ENCODE measurements at regions not wholly inside any gene's neighbourhood (a gene's known extent, or its start where the extent isn't known, plus 50 kb on each side); places are given as distances from the start of the nearest gene placed in this dataset.

DNA sequence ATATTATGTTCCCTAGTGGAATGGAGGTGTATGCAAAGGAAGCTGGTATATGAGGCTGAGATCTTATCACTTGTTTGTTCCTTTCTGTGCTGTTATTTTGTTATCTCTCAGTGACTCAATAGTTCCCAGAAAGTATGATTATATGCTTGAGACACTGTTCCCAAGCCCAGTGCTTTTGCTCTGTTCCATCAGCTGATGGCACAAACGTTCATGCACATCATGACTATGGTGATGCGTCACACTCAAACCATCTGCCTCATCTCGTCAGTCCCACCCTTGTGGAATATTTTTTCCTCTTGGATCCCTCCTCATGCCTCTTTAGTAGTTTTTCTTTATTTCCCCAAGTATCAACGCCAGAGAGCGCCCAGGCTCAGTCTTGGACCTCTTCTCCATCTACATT is 786.9 kb downstream of the AACS start:
- Histone ChIP-seq H3K79me1 (ENCODE audit: low read depth, low read length) (no peaks in the 10 kb centered on the region), H4K91ac (ENCODE audit: low read depth, low read length, poor library complexity) (no peak overlapping the region), H3K18ac (ENCODE audit: low read length) (no peak overlapping the region), H3K27me3 (ENCODE audit: control insufficient read depth in 3 of 3, insufficient read depth in 3 of 3, low read depth in 1 of 3, low read length in 3 of 3) (peaks cover 0 to 2% (median 0%) of the 10 kb centered on the region in 3 experiments), H2BK15ac (ENCODE audit: low read length) (no peak overlapping the region), H4K8ac (ENCODE audit: low read depth, low read length) (no peak overlapping the region), H3K4me1 (ENCODE audit: control insufficient read depth in 2 of 2, insufficient read depth in 1 of 2, low read depth in 1 of 2, low read length in 2 of 2) (no peaks in the 10 kb centered on the region), H3K4me2 (ENCODE audit: insufficient read depth, low read length, poor library complexity, severe bottlenecking) (no peak overlapping the region), H3K9me3 (replicated peaks in 1 of 2; ENCODE audit: control insufficient read depth in 2 of 2, insufficient read depth in 1 of 2, low read depth in 1 of 2, low read length in 2 of 2) (no peaks in the 10 kb centered on the region), H2BK5ac (ENCODE audit: low read length) (no peak overlapping the region), H2BK12ac (ENCODE audit: low read length) (no peak overlapping the region), H2AFZ (ENCODE audit: low read length) (no peak overlapping the region), H3K36me3 (replicated peaks in 1 of 2; ENCODE audit: control insufficient read depth in 2 of 2, insufficient read depth in 2 of 2, low read length in 2 of 2) (no peaks in the 10 kb centered on the region), H2AK5ac (ENCODE audit: low read depth, low read length) (no peak overlapping the region), H3K9ac (ENCODE audit: low read depth, low read length, poor library complexity) (no peak overlapping the region), H3K14ac (ENCODE audit: low read length) (no peak overlapping the region), H2BK120ac (ENCODE audit: low read depth, low read length) (no peak overlapping the region), H3K23ac (ENCODE audit: low read depth, low read length, poor library complexity) (no peak overlapping the region), H3K4me3 (ENCODE audit: low read length in 2 of 2) (no peak overlapping the region), H3K4ac (ENCODE audit: low read length) (no peak overlapping the region), H3K27ac (replicated peaks; ENCODE audit: low read length) (no peak overlapping the region)
- WGBS, 2 donors (ENCODE audit: extremely low coverage in 2 of 2, insufficient read length in 2 of 2, insufficient replicate concordance in 1 of 2): no CpG with 5 or more reads among the region's 5 CpGs
- no peak for DNase-seq (ENCODE audit: low spot score)

DNA sequence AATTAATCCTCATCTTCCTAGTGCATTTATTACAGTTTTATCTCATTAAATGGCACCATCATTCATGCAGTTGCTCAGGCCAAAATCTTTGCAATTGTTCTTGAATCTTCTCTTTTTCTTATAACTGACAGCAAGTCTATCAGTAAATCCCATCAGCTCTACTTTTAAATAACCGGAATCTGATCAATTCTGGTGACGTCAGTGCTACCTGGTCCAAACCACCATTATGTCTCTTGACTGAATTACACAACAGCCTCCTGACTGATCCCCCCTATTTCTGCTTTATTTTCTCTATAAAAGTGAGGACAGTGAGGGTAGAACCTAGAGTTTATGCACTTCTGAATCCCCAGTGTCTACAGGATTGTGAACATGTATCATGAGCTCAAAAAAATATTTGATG is 787.4 kb downstream of the AACS start:
- Histone ChIP-seq H2BK120ac (ENCODE audit: low read depth, low read length) (no peak overlapping the region), H3K4me1 (ENCODE audit: control insufficient read depth in 2 of 2, insufficient read depth in 1 of 2, low read depth in 1 of 2, low read length in 2 of 2) (no peaks in the 10 kb centered on the region), H3K14ac (ENCODE audit: low read length) (no peak overlapping the region), H3K4ac (ENCODE audit: low read length) (no peak overlapping the region), H3K18ac (ENCODE audit: low read length) (no peak overlapping the region), H3K4me2 (ENCODE audit: insufficient read depth, low read length, poor library complexity, severe bottlenecking) (no peak overlapping the region), H2AK5ac (ENCODE audit: low read depth, low read length) (no peak overlapping the region), H3K27ac (replicated peaks; ENCODE audit: low read length) (no peak overlapping the region), H3K4me3 (ENCODE audit: low read length in 2 of 2) (no peak overlapping the region), H3K79me1 (ENCODE audit: low read depth, low read length) (no peaks in the 10 kb centered on the region), H3K23ac (ENCODE audit: low read depth, low read length, poor library complexity) (no peak overlapping the region), H3K27me3 (ENCODE audit: control insufficient read depth in 3 of 3, insufficient read depth in 3 of 3, low read depth in 1 of 3, low read length in 3 of 3) (peaks cover 0 to 2% (median 0%) of the 10 kb centered on the region in 3 experiments), H2BK12ac (ENCODE audit: low read length) (no peak overlapping the region), H4K91ac (ENCODE audit: low read depth, low read length, poor library complexity) (no peak overlapping the region), H3K9ac (ENCODE audit: low read depth, low read length, poor library complexity) (no peak overlapping the region), H2BK5ac (ENCODE audit: low read length) (no peak overlapping the region), H4K8ac (ENCODE audit: low read depth, low read length) (no peak overlapping the region), H2BK15ac (ENCODE audit: low read length) (no peak overlapping the region), H2AFZ (ENCODE audit: low read length) (no peak overlapping the region), H3K9me3 (replicated peaks in 1 of 2; ENCODE audit: control insufficient read depth in 2 of 2, insufficient read depth in 1 of 2, low read depth in 1 of 2, low read length in 2 of 2) (no peaks in the 10 kb centered on the region), H3K36me3 (replicated peaks in 1 of 2; ENCODE audit: control insufficient read depth in 2 of 2, insufficient read depth in 2 of 2, low read length in 2 of 2) (no peaks in the 10 kb centered on the region)
- no CpG with 5 or more reads among the region's 2 CpGs for whole genome bisulfite sequencing, 2 donors (ENCODE audit: extremely low coverage in 2 of 2, insufficient read length in 2 of 2, insufficient replicate concordance in 1 of 2)
- DNase-seq (ENCODE audit: low spot score): no peak

DNA sequence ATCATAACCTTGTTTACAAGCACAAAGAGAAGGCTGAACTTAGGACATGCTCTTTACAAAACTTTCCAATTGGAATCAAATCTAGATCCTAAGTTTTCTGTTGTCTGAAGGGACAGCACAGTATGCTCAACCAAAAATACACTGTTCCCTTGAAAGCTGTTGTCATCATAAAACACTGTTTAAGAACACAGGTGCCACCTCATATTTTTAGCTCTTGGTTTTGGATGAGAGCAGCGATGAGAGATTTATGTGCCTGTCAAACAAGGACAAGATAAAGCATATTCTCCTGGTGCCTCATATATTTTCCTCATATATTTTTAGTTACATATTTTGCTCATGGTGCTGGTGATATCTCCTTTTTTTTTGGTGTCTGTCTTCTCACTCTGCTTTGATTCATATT is 788.4 kb downstream of the AACS start:
- no peak overlapping the region for H2AFZ ChIP-seq (ENCODE audit: low read length)
- H3K4me2 ChIP-seq (ENCODE audit: insufficient read depth, low read length, poor library complexity, severe bottlenecking): no peak overlapping the region
- H3K14ac ChIP-seq (ENCODE audit: low read length): no peak overlapping the region
- H4K91ac ChIP-seq (ENCODE audit: low read depth, low read length, poor library complexity): no peak overlapping the region
- H3K4me1 ChIP-seq (ENCODE audit: control insufficient read depth in 2 of 2, insufficient read depth in 1 of 2, low read depth in 1 of 2, low read length in 2 of 2): no peaks in the 10 kb centered on the region
- H3K9me3 ChIP-seq (replicated peaks in 1 of 2; ENCODE audit: control insufficient read depth in 2 of 2, insufficient read depth in 1 of 2, low read depth in 1 of 2, low read length in 2 of 2): no peaks in the 10 kb centered on the region
- H2AK5ac ChIP-seq (ENCODE audit: low read depth, low read length): no peak overlapping the region
- no CpG with 5 or more reads among the region's 1 CpG for WGBS, 2 donors (ENCODE audit: extremely low coverage in 2 of 2, insufficient read length in 2 of 2, insufficient replicate concordance in 1 of 2)
- no peaks in the 10 kb centered on the region for H3K36me3 ChIP-seq (replicated peaks in 1 of 2; ENCODE audit: control insufficient read depth in 2 of 2, insufficient read depth in 2 of 2, low read length in 2 of 2)
- no peak overlapping the region for H2BK12ac ChIP-seq (ENCODE audit: low read length)
- no peak overlapping the region for H3K27ac ChIP-seq (replicated peaks; ENCODE audit: low read length)
- no peak overlapping the region for H2BK15ac ChIP-seq (ENCODE audit: low read length)
- no peak overlapping the region for H2BK120ac ChIP-seq (ENCODE audit: low read depth, low read length)
- no peaks in the 10 kb centered on the region for H3K79me1 ChIP-seq (ENCODE audit: low read depth, low read length)
- no peak overlapping the region for H3K9ac ChIP-seq (ENCODE audit: low read depth, low read length, poor library complexity)
- H3K18ac ChIP-seq (ENCODE audit: low read length): no peak overlapping the region
- H3K23ac ChIP-seq (ENCODE audit: low read depth, low read length, poor library complexity): no peak overlapping the region
- DNase-seq (ENCODE audit: low spot score): no peak
- H3K4me3 ChIP-seq (ENCODE audit: low read length in 2 of 2): no peak overlapping the region
- no peak overlapping the region for H4K8ac ChIP-seq (ENCODE audit: low read depth, low read length)
- H3K27me3 ChIP-seq (ENCODE audit: control insufficient read depth in 3 of 3, insufficient read depth in 3 of 3, low read depth in 1 of 3, low read length in 3 of 3): no peaks in the 10 kb centered on the region
- no peak overlapping the region for H3K4ac ChIP-seq (ENCODE audit: low read length)
- no peak overlapping the region for H2BK5ac ChIP-seq (ENCODE audit: low read length)

DNA sequence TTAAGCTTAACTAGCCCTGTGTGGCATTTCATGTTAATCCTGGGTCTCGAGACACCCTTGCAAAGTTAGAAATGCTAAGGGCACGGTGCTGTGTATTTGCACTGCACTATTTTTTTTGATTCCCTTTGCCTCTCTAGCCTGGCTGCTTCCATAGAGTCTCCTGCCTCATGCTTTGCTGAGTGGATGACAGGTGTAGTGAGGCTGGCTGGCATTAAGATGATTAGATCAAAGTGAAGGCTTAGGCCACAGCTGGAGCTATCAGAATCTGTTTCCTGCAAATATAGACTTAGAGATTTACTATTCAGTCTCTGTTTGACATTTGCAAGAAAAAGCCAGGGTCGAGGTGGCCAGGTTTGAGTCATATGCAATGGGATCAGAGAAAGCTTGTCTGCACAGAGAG is 791.1 kb downstream of the AACS start:
- Histone ChIP-seq H3K36me3 (replicated peaks in 1 of 2; ENCODE audit: control insufficient read depth in 2 of 2, insufficient read depth in 2 of 2, low read length in 2 of 2) (no peaks in the 10 kb centered on the region), H2BK120ac (ENCODE audit: low read depth, low read length) (no peak overlapping the region), H3K4me1 (ENCODE audit: control insufficient read depth in 2 of 2, insufficient read depth in 1 of 2, low read depth in 1 of 2, low read length in 2 of 2) (no peaks in the 10 kb centered on the region), H2BK15ac (ENCODE audit: low read length) (no peak overlapping the region), H3K27ac (replicated peaks; ENCODE audit: low read length) (no peak overlapping the region), H3K9ac (ENCODE audit: low read depth, low read length, poor library complexity) (no peak overlapping the region), H3K27me3 (ENCODE audit: control insufficient read depth in 3 of 3, insufficient read depth in 3 of 3, low read depth in 1 of 3, low read length in 3 of 3) (no peaks in the 10 kb centered on the region), H2BK12ac (ENCODE audit: low read length) (no peak overlapping the region), H3K14ac (ENCODE audit: low read length) (no peak overlapping the region), H3K79me1 (ENCODE audit: low read depth, low read length) (peaks cover 2% of the 10 kb centered on the region), H3K9me3 (replicated peaks in 1 of 2; ENCODE audit: control insufficient read depth in 2 of 2, insufficient read depth in 1 of 2, low read depth in 1 of 2, low read length in 2 of 2) (peaks cover 0 to 4% of the 10 kb centered on the region in 2 donors), H3K18ac (ENCODE audit: low read length) (no peak overlapping the region), H3K23ac (ENCODE audit: low read depth, low read length, poor library complexity) (no peak overlapping the region), H4K91ac (ENCODE audit: low read depth, low read length, poor library complexity) (no peak overlapping the region), H3K4me2 (ENCODE audit: insufficient read depth, low read length, poor library complexity, severe bottlenecking) (no peak overlapping the region), H2BK5ac (ENCODE audit: low read length) (no peak overlapping the region), H4K8ac (ENCODE audit: low read depth, low read length) (no peak overlapping the region), H3K4ac (ENCODE audit: low read length) (no peak overlapping the region), H2AK5ac (ENCODE audit: low read depth, low read length) (no peak overlapping the region), H2AFZ (ENCODE audit: low read length) (no peak overlapping the region), H3K4me3 (ENCODE audit: low read length in 2 of 2) (no peak overlapping the region)
- WGBS, 2 donors (ENCODE audit: extremely low coverage in 2 of 2, insufficient read length in 2 of 2, insufficient replicate concordance in 1 of 2): no CpG with 5 or more reads among the region's 3 CpGs
- DNase-seq (ENCODE audit: low spot score): no peak
